ENCODE measurements at regions not wholly inside any gene's neighbourhood (a gene's known extent, or its start where the extent isn't known, plus 50 kb on each side); places are given as distances from the start of the nearest gene placed in this dataset.

GRCh38 chr6:106025655-106026054 lies 60.5 kb upstream of the PRDM1 start:
- no peaks in the 10 kb centered on the region for H3K79me2 ChIP-seq (ENCODE audit: control insufficient read depth, insufficient read depth, low read length)
- ChIA-PET POLR2A (no interaction called here), CTCF (no interaction called here)
- DNase-seq (ENCODE audit: low read depth, low spot score) (no peak), FAIRE-seq (no peak)
- no peak overlapping the region for H3K27ac ChIP-seq (ENCODE audit: insufficient read depth, low read depth, low read length)
- no peak overlapping the region for H2AFZ ChIP-seq (ENCODE audit: low read depth, low read length)
- H3K9ac ChIP-seq (replicated peaks; ENCODE audit: extremely low read depth, insufficient read depth, low read length): no peak overlapping the region
- H3K4me1 ChIP-seq (ENCODE audit: control insufficient read depth, extremely low read depth, insufficient read depth, low read length): no peaks in the 10 kb centered on the region
- no peak overlapping the region for H3K4me2 ChIP-seq (ENCODE audit: insufficient read depth, low read length)
- TF ChIP-seq JUN (IDR thresholded peaks at IDR 0.05; ENCODE audit: borderline replicate concordance, insufficient read depth, insufficient read length, low read depth) (no peak), MYC (IDR thresholded peaks at IDR 0.05; ENCODE audit: low read depth, low read length) (no peak), POLR2A (IDR thresholded peaks at IDR 0.05; ENCODE audit: low read depth, low read length) (no peak), POLR2AphosphoS5 (IDR thresholded peaks at IDR 0.05; ENCODE audit: insufficient read depth, low read depth, low read length) (no peak), EZH2 (IDR thresholded peaks at IDR 0.05; ENCODE audit: borderline replicate concordance, low read depth, low read length, severe bottlenecking) (no peak), FOS (IDR thresholded peaks at IDR 0.05; ENCODE audit: borderline replicate concordance, insufficient read depth, low read length) (no peak), GATA2 (IDR thresholded peaks at IDR 0.05; ENCODE audit: insufficient read depth, insufficient read length, low read depth, low read length) (no peak), MAX (IDR thresholded peaks at IDR 0.05; ENCODE audit: insufficient read depth, insufficient read length) (no peak), CTCF (IDR thresholded peaks at IDR 0.05; ENCODE audit: extremely low read depth in 1 of 2, insufficient read depth in 1 of 2, low read depth in 1 of 2, low read length in 2 of 2) (no peak)
- BruUV-seq (replicated peaks): no TSS peak
- peaks cover 6 to 8% of the 10 kb centered on the region in 2 experiments for H3K27me3 ChIP-seq (ENCODE audit: control insufficient read depth in 2 of 2, insufficient read depth in 2 of 2, low read length in 2 of 2)
- intact Hi-C loops (cut with micrococcal nuclease): no loop called here
- H3K4me3 ChIP-seq (replicated peaks in 1 of 3; ENCODE audit: insufficient read depth in 1 of 3, low read depth in 1 of 3, low read length in 3 of 3): no peak overlapping the region
- H3K9me3 ChIP-seq (replicated peaks; ENCODE audit: control insufficient read depth, insufficient read depth, low read length): no peaks in the 10 kb centered on the region
- no peaks in the 10 kb centered on the region for H4K20me1 ChIP-seq (replicated peaks; ENCODE audit: control insufficient read depth, extremely low read depth, insufficient read depth, low read length)
- dilution Hi-C loops (cut with MboI; ENCODE audit: extremely low pct_ligation_motif_present, low sequenced_read_pairs): no loop called here
- H3K9me1 ChIP-seq (replicated peaks; ENCODE audit: control insufficient read depth, extremely low read depth, insufficient read depth, low read length): no peaks in the 10 kb centered on the region
- no peaks in the 10 kb centered on the region for H3K36me3 ChIP-seq (ENCODE audit: control insufficient read depth in 2 of 2, extremely low read depth in 1 of 2, insufficient read depth in 2 of 2, low read length in 2 of 2)
